ENCODE measurements at regions not wholly inside any gene's neighbourhood (a gene's known extent, or its start where the extent isn't known, plus 50 kb on each side); places are given as distances from the start of the nearest gene placed in this dataset.

DNA sequence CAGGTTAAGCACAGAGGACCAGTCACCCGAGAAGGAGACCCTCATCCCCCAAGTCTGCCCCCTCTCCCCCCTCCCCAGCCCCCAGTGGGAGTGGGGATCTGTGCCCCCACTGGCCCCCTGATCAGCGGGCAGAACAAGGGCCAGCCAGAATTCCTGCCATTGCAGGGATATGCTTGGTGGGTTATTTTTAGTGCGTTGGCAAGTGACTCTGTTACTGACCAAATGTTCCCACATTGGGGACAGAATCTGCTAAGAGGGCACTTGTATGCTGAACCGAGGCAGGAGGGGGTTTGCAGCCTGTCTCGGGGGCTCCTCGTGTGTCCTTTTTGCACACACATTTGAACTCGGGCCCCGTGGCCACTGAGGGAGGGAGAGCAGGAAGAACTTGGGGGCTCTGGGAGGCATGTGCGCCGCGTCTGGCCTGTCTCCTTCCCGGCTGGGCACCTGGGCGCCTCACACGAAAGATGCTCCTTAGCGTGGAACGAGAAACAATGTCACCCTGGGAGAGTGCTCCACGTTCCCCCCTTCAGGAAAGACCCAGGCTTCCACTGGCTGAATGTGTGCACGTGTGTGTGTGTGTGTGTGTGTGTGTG is 66.4 kb upstream of the CASZ1 start:
- intact Hi-C loops (cut with DNase I), result loop anchor here (5.0 to 10.0 kb wide), 3 partner anchors 168 to 331 kb away; no protein-coding TSS in a partner anchor
- Histone ChIP-seq H3K4me1 (replicated peaks) (peaks cover 16% of the 10 kb centered on the region), H3K27me3 (replicated peaks; ENCODE audit: insufficient read depth) (no peaks in the 10 kb centered on the region), H3K27ac (peak overlapping the region; percentile 58 to 67), H3K9me3 (no peaks in the 10 kb centered on the region), H3K36me3 (no peaks in the 10 kb centered on the region), H3K4me3 (no peak overlapping the region)
- WGBS, result 80% methylated on average over 18 of the region's 18 CpGs
- TF ChIP-seq POLR2A (IDR thresholded peaks at IDR 0.05) (no peak), POLR2AphosphoS5 (IDR thresholded peaks at IDR 0.05) (peak; percentile 10)
- no peak for DNase-seq (ENCODE audit: low spot score)

DNA sequence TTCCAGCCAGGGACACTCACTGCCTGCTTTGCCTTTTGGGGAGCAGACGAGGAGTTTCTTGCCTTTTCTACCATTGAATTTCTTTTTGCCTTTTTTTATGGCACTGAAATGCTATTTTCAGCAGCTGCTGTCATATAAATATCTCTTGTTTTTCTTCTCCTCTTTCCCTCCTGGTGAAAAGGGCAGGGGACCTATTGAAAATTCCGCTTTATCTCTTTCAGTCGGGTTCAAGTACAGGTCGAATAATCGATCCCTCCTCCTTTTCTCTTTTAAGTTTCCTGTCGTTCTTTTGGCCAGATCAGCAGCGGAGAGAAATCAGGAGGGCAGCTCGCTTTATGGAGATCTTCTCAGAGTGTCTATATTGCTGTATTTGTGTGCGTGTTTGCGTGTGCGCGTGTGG is 67.4 kb upstream of the CASZ1 start:
- Histone ChIP-seq H3K27me3 (replicated peaks; ENCODE audit: insufficient read depth) (no peaks in the 10 kb centered on the region), H3K4me3 (no peak overlapping the region), H3K4me1 (replicated peaks) (peaks cover 11% of the 10 kb centered on the region), H3K36me3 (no peaks in the 10 kb centered on the region), H3K27ac (no peak overlapping the region), H3K9me3 (no peaks in the 10 kb centered on the region)
- 41% methylated on average over 12 of the region's 12 CpGs for WGBS
- intact Hi-C loops (cut with DNase I), result loop anchor here (5.0 to 10.0 kb wide), 3 partner anchors 169 to 332 kb away; no protein-coding TSS in a partner anchor
- TF ChIP-seq POLR2AphosphoS5 (IDR thresholded peaks at IDR 0.05), result no peak
- TF ChIP-seq, protein P1, sequence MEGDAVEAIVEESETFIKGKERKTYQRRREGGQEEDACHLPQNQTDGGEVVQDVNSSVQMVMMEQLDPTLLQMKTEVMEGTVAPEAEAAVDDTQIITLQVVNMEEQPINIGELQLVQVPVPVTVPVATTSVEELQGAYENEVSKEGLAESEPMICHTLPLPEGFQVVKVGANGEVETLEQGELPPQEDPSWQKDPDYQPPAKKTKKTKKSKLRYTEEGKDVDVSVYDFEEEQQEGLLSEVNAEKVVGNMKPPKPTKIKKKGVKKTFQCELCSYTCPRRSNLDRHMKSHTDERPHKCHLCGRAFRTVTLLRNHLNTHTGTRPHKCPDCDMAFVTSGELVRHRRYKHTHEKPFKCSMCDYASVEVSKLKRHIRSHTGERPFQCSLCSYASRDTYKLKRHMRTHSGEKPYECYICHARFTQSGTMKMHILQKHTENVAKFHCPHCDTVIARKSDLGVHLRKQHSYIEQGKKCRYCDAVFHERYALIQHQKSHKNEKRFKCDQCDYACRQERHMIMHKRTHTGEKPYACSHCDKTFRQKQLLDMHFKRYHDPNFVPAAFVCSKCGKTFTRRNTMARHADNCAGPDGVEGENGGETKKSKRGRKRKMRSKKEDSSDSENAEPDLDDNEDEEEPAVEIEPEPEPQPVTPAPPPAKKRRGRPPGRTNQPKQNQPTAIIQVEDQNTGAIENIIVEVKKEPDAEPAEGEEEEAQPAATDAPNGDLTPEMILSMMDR (IDR thresholded peaks at IDR 0.05), result no peak
- TF ChIP-seq POLR2A (IDR thresholded peaks at IDR 0.05), result no peak
- no peak for DNase-seq (ENCODE audit: low spot score)

DNA sequence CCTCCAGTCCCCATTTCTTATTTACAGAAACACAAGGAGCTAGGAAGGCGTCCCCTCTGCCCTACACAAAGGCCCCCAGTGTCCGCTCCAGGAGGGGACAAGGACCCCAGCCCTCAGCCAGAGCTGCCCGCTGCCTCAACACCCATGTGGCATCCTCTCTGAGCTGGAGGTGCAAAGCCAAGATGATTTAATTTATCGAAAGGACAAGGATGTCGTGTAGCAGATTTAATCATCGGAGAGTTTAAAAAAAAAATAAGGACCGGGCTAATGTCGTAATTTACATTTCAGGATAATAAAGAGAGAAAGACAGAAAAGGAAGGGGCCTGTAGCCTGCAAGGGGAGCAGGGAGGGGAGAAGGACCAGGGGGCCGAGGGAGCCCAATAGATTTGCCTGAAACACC is 68.3 kb upstream of the CASZ1 start:
- H3K27ac ChIP-seq, result no peak overlapping the region
- no peaks in the 10 kb centered on the region for H3K9me3 ChIP-seq
- TF ChIP-seq, protein P1 (IDR thresholded peaks at IDR 0.05), result no peak
- TF ChIP-seq POLR2A (IDR thresholded peaks at IDR 0.05) (no peak), POLR2AphosphoS5 (IDR thresholded peaks at IDR 0.05) (no peak)
- H3K27me3 ChIP-seq (replicated peaks; ENCODE audit: insufficient read depth), result no peaks in the 10 kb centered on the region
- H3K4me1 ChIP-seq (replicated peaks), result peaks cover 11% of the 10 kb centered on the region
- no peak overlapping the region for H3K4me3 ChIP-seq
- intact Hi-C loops (cut with DNase I), result loop anchor here (5.0 to 10.0 kb wide), 5 partner anchors 170 to 432 kb away; partner anchors contain the start of gene CENPS
- no peaks in the 10 kb centered on the region for H3K36me3 ChIP-seq
- WGBS, result 82% methylated on average over 9 of the region's 9 CpGs
- no peak for DNase-seq (ENCODE audit: low spot score)

DNA sequence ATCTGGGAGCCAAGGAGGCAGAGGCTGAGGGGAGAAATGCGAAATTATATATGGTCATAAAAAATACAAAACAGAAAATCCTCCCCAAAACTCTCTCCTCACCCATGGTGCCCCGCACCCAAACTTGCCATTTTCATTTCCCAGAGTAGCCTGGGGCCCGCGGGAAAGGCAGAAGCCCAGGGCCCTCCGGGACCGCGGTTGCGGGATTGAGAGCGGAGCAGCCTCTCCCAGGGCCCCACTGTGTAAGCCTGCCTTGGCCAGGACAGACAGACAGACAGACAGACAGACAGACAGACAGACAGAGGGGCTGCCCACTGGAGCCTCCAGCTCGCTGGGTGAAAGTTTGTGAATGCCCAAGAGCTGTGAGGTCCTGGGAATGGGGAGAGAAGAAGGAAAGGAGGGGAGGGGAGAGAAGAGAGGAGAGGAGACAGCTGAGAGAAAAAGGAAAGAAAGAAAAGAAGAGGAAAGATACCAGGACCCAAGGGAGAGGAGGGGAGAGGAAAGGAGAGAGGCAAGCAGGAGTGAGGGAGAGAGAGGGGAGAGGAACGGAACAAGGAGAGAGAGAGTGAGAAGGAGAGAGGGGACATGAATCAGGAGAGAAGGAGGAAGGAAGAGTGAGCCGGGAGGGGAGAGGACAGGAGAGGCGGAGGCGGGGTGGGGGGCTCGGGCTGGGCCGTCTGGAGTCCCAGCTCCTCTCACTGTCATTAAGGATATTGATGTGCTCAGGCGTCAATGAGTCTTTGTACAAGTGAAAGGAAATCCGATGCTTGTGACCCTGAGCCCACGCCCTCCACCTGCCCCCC is 69.3 kb upstream of the CASZ1 start:
- H3K9me3 ChIP-seq, result no peaks in the 10 kb centered on the region
- no peak overlapping the region for H3K4me3 ChIP-seq
- H3K27ac ChIP-seq, result peak overlapping the region; percentile 69 to 78
- no peaks in the 10 kb centered on the region for H3K27me3 ChIP-seq (replicated peaks; ENCODE audit: insufficient read depth)
- H3K36me3 ChIP-seq, result no peaks in the 10 kb centered on the region
- TF ChIP-seq, protein P1 (IDR thresholded peaks at IDR 0.05), result no peak
- TF ChIP-seq POLR2A (IDR thresholded peaks at IDR 0.05) (no peak), POLR2AphosphoS5 (IDR thresholded peaks at IDR 0.05) (no peak)
- H3K4me1 ChIP-seq (replicated peaks), result peaks cover 7% of the 10 kb centered on the region
- 74% methylated on average over 19 of the region's 19 CpGs for WGBS
- no peak for DNase-seq (ENCODE audit: low spot score)
- intact Hi-C loops (cut with DNase I), result loop anchor here (2.0 to 10.0 kb wide), 5 partner anchors 69 to 433 kb away; partner anchors contain the start of genes CASZ1 and CENPS

DNA sequence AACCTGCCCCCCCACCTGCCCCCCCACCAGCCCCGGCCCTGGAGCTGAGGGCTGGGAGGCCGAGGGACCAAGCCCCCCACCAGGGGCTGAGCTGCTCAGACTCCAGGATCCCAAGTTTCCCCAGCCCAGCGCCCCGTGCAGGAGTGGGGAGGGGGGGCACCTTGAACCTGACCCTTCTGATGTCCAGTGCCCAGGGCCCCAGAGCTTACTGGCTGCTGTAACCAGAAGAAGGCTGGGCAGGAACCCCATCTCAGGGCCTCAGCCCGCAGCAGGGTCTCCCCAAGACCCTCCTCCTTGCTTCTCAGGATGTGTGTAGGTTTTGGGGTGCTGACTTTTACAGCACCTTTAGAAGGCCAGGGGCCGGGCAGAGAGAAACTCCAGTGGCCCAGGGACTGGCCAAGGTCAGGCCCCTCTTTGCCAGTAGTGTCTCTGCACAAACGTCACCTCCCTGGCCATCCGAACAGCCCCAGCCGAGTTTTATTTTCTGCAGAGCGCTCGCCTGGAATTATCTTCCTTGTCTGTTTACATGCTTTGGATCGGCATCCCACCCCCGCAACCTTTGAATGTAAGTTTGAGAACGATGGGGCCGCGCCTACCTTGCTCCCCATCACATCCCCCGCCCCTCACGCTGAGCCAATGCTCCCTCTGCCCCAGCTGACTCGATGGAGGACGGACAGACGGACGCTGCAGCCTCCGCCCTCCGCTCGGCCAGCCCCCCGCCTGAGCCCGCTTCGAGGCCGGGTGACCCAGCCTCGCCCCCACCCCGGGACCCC is 70.1 kb upstream of the CASZ1 start:
- TF ChIP-seq POLR2A (IDR thresholded peaks at IDR 0.05) (no peak), POLR2AphosphoS5 (IDR thresholded peaks at IDR 0.05) (no peak)
- TF ChIP-seq, protein P1 (IDR thresholded peaks at IDR 0.05), result no peak
- DNase-seq (ENCODE audit: low spot score), result peak; percentile 33
- intact Hi-C loops (cut with DNase I), result loop anchor here (2.0 to 10.0 kb wide), 5 partner anchors 70 to 434 kb away; partner anchors contain the start of genes CASZ1 and CENPS
- H3K36me3 ChIP-seq, result no peaks in the 10 kb centered on the region
- peaks cover under 1% of the 10 kb centered on the region for H3K4me1 ChIP-seq (replicated peaks)
- no peaks in the 10 kb centered on the region for H3K9me3 ChIP-seq
- peak overlapping the region; percentile 69 to 78 for H3K27ac ChIP-seq
- H3K27me3 ChIP-seq (replicated peaks; ENCODE audit: insufficient read depth), result no peaks in the 10 kb centered on the region
- H3K4me3 ChIP-seq, result peak overlapping the region; percentile 44 to 57
- WGBS, result 9% methylated on average over 31 of the region's 31 CpGs

Measured in prostate gland (tissue), 2 donors.